NT2/D1 (cell line): ENCODE measurements at regions not wholly inside any gene's neighbourhood (a gene's known extent, or its start where the extent isn't known, plus 50 kb on each side); places are given as distances from the start of the nearest gene placed in this dataset.

Experiments used
- SUZ12 ChIP-seq: IDR thresholded peaks from 2 replicates; pipeline ENCODE4 v1.6.1; 2011; ENCODE audit not compliant: insufficient read length, insufficient read depth; ENCODE audit errors: extremely low read depth
- YY1 ChIP-seq: IDR thresholded peaks from 2 replicates; pipeline ENCODE4 v1.6.1; 2011; ENCODE audit not compliant: insufficient read length, insufficient read depth
- ZNF274 ChIP-seq: IDR thresholded peaks from 2 replicates; pipeline ENCODE4 v1.6.1; 2011; ENCODE audit warnings: mild to moderate bottlenecking, low read depth, low read length

GRCh38 chr3:74766405-74766804 is 151.9 kb upstream of the CNTN3 start:
- no peak for TF ChIP-seq ZNF274
- TF ChIP-seq YY1, result no peak
- no peak for TF ChIP-seq SUZ12
